SJSA1 (cell line): ENCODE measurements at regions not wholly inside any gene's neighbourhood (a gene's known extent, or its start where the extent isn't known, plus 50 kb on each side); places are given as distances from the start of the nearest gene placed in this dataset.
"Not testable (repeated sequence)": the region's sequence is repeated elsewhere in the genome, so short reads cannot be mapped to it uniquely, and the experiment has no call there.

Source experiments
- DNase-seq, 2 experiments: peaks; one replicate each; pipeline ENCODE4 v3.0.0-alpha.2; 2015 to 2020; ENCODE audit warnings: low spot score in 2 of 2, low read depth in 1 of 2
- H3K27ac ChIP-seq: fragments of 250-450 bp; sonication (Bioruptor Pico); 2 replicates; pipeline ENCODE4 v1.5.1; 2020; ENCODE audit warnings: mild to moderate bottlenecking, moderate library complexity
- H3K27me3 ChIP-seq: fragments of 250-450 bp; sonication (Bioruptor Pico); replicated peaks from 2 replicates; pipeline ENCODE4 v1.5.1; 2020; ENCODE audit warnings: mild to moderate bottlenecking, moderate library complexity
- H3K36me3 ChIP-seq: fragments of 250-450 bp; sonication (Bioruptor Pico); 2 replicates; pipeline ENCODE4 v1.5.1; 2020; ENCODE audit warnings: mild to moderate bottlenecking
- H3K4me1 ChIP-seq: fragments of 250-450 bp; sonication (Bioruptor Pico); replicated peaks from 2 replicates; pipeline ENCODE4 v1.6.1; 2021; ENCODE audit warnings: mild to moderate bottlenecking
- H3K4me3 ChIP-seq: fragments of 250-450 bp; sonication (Bioruptor Pico); 2 replicates; pipeline ENCODE4 v1.5.1; 2020; ENCODE audit warnings: mild to moderate bottlenecking
- H3K9me3 ChIP-seq: fragments of 250-450 bp; sonication (Bioruptor Pico); replicated peaks from 2 replicates; pipeline ENCODE4 v1.5.1; 2020; ENCODE audit warnings: mild to moderate bottlenecking

- H3K27ac ChIP-seq, H3K4me3 ChIP-seq, DNase-seq, H3K27me3 ChIP-seq, H3K9me3 ChIP-seq, H3K4me1 ChIP-seq, H3K36me3 ChIP-seq: not testable (repeated sequence)
Measured at GRCh38 chr4:167896260-167896659, 196.1 kb upstream of the ANXA10 start.

- no peak overlapping the region for H3K27ac ChIP-seq
- no peaks in the 10 kb centered on the region for H3K36me3 ChIP-seq
- no peaks in the 10 kb centered on the region for H3K27me3 ChIP-seq
- DNase-seq: no peak
- H3K9me3 ChIP-seq: no peaks in the 10 kb centered on the region
- no peaks in the 10 kb centered on the region for H3K4me1 ChIP-seq
- H3K4me3 ChIP-seq: no peak overlapping the region
Measured at GRCh38 chr4:167897116-167897515, 195.2 kb upstream of the ANXA10 start.

GRCh38 chr4:167903291-167903721 is 189.0 kb upstream of the ANXA10 start:
- no peaks in the 10 kb centered on the region for H3K27me3 ChIP-seq
- peak in 1 of 2 experiments; percentile 60 for DNase-seq
- peaks cover 18% of the 10 kb centered on the region for H3K4me1 ChIP-seq
- peak overlapping the region; percentile 58 for H3K27ac ChIP-seq
- no peaks in the 10 kb centered on the region; the same call in none of the 2 replicates for H3K9me3 ChIP-seq
- no peak overlapping the region for H3K4me3 ChIP-seq
- no peaks in the 10 kb centered on the region for H3K36me3 ChIP-seq

GRCh38 chr4:167906851-167907250 is 185.5 kb upstream of the ANXA10 start:
- Histone ChIP-seq H3K27ac (0 out of 2 replicates have a peak overlapping the region, but pooled peaks have one; percentile 30), H3K9me3 (no peaks in the 10 kb centered on the region; the same call in none of the 2 replicates), H3K4me3 (no peak overlapping the region), H3K27me3 (no peaks in the 10 kb centered on the region), H3K36me3 (no peaks in the 10 kb centered on the region), H3K4me1 (peaks cover 18% of the 10 kb centered on the region)
- DNase-seq: peak in 1 of 2 experiments; percentile 26

- Histone ChIP-seq H3K27me3 (no peaks in the 10 kb centered on the region), H3K4me1 (peaks cover 13% of the 10 kb centered on the region), H3K9me3 (no peaks in the 10 kb centered on the region; the same call in none of the 2 replicates), H3K36me3 (no peaks in the 10 kb centered on the region), H3K4me3 (no peak overlapping the region), H3K27ac (no peak overlapping the region)
- DNase-seq: no peak
Measured at GRCh38 chr4:167908816-167909215, 183.5 kb upstream of the ANXA10 start.

GRCh38 chr4:167912535-167912934 is 179.8 kb upstream of the ANXA10 start:
- not testable (repeated sequence) for H3K4me3 ChIP-seq, H3K9me3 ChIP-seq, H3K4me1 ChIP-seq, H3K27ac ChIP-seq, H3K27me3 ChIP-seq, H3K36me3 ChIP-seq, DNase-seq

GRCh38 chr4:167918077-167918476 is 174.3 kb upstream of the ANXA10 start:
- Histone ChIP-seq H3K36me3 (no peaks in the 10 kb centered on the region), H3K27me3 (no peaks in the 10 kb centered on the region), H3K4me1 (no peaks in the 10 kb centered on the region), H3K4me3 (no peak overlapping the region), H3K9me3 (no peaks in the 10 kb centered on the region), H3K27ac (no peak overlapping the region)
- no peak for DNase-seq

GRCh38 chr4:167930166-167930565 is 162.2 kb upstream of the ANXA10 start:
- no peaks in the 10 kb centered on the region for H3K4me1 ChIP-seq
- H3K36me3 ChIP-seq: no peaks in the 10 kb centered on the region
- DNase-seq: no peak
- no peaks in the 10 kb centered on the region for H3K9me3 ChIP-seq
- no peak overlapping the region for H3K27ac ChIP-seq
- H3K4me3 ChIP-seq: no peak overlapping the region
- H3K27me3 ChIP-seq: no peaks in the 10 kb centered on the region

- H3K27ac ChIP-seq: no peak overlapping the region
- H3K27me3 ChIP-seq: peaks cover 8% of the 10 kb centered on the region
- H3K9me3 ChIP-seq: no peaks in the 10 kb centered on the region
- no peak for DNase-seq
- H3K36me3 ChIP-seq: no peaks in the 10 kb centered on the region
- no peaks in the 10 kb centered on the region for H3K4me1 ChIP-seq
- no peak overlapping the region for H3K4me3 ChIP-seq
Measured at GRCh38 chr4:167934216-167934615, 158.1 kb upstream of the ANXA10 start.

- Histone ChIP-seq H3K4me1 (no peaks in the 10 kb centered on the region), H3K4me3 (no peak overlapping the region), H3K27ac (no peak overlapping the region), H3K9me3 (no peaks in the 10 kb centered on the region), H3K36me3 (no peaks in the 10 kb centered on the region), H3K27me3 (peaks cover 8% of the 10 kb centered on the region)
- no peak for DNase-seq
Measured at GRCh38 chr4:167939863-167940616, 152.3 kb upstream of the ANXA10 start.

GRCh38 chr4:167943872-167944505 is 148.3 kb upstream of the ANXA10 start:
- H3K9me3 ChIP-seq: no peaks in the 10 kb centered on the region
- no peak overlapping the region for H3K27ac ChIP-seq
- H3K27me3 ChIP-seq: no peaks in the 10 kb centered on the region
- no peaks in the 10 kb centered on the region for H3K36me3 ChIP-seq
- no peaks in the 10 kb centered on the region for H3K4me1 ChIP-seq
- DNase-seq: no peak
- H3K4me3 ChIP-seq: no peak overlapping the region

- no peak for DNase-seq
- H3K4me3 ChIP-seq: no peak overlapping the region
- no peaks in the 10 kb centered on the region for H3K36me3 ChIP-seq
- H3K27ac ChIP-seq: no peak overlapping the region
- no peaks in the 10 kb centered on the region for H3K27me3 ChIP-seq
- no peaks in the 10 kb centered on the region for H3K9me3 ChIP-seq
- no peaks in the 10 kb centered on the region for H3K4me1 ChIP-seq
Measured at GRCh38 chr4:167944721-167945120, 147.6 kb upstream of the ANXA10 start.

- no peak overlapping the region for H3K27ac ChIP-seq
- H3K36me3 ChIP-seq: no peaks in the 10 kb centered on the region
- H3K4me1 ChIP-seq: peaks cover 4% of the 10 kb centered on the region; the same call in 1 of the 2 replicates
- H3K27me3 ChIP-seq: no peaks in the 10 kb centered on the region
- no peak overlapping the region for H3K4me3 ChIP-seq
- H3K9me3 ChIP-seq: 0 out of 2 replicates have a peak, but pooled peaks cover 3% of the 10 kb centered on the region
- DNase-seq: no peak
Measured at GRCh38 chr4:167955006-167955405, 137.3 kb upstream of the ANXA10 start.

- Histone ChIP-seq H3K27me3 (no peaks in the 10 kb centered on the region), H3K4me3 (no peak overlapping the region), H3K36me3 (no peaks in the 10 kb centered on the region), H3K4me1 (peaks cover 4% of the 10 kb centered on the region; the same call in 1 of the 2 replicates), H3K27ac (no peak overlapping the region), H3K9me3 (0 out of 2 replicates have a peak, but pooled peaks cover 3% of the 10 kb centered on the region)
- DNase-seq: peak in 1 of 2 experiments; percentile 11
Measured at GRCh38 chr4:167956676-167957075, 135.7 kb upstream of the ANXA10 start.
